Right cardiac atrium (tissue), 5 donors: ENCODE measurements at regions not wholly inside any gene's neighbourhood (a gene's known extent, or its start where the extent isn't known, plus 50 kb on each side); places are given as distances from the start of the nearest gene placed in this dataset.

Source experiments
- ATAC-seq, 2 donors: fragments of 200-7000 bp; cut with Tn5 transposase; one replicate each; pipeline versions ENCODE4 v1.8.0 to v1.9.1; 2020; ENCODE audit warnings: moderate library complexity in 2 of 2, mild to moderate bottlenecking in 1 of 2
- DNase-seq, 3 donors: peaks; one replicate each; pipeline ENCODE4 v3.0.0-alpha.2; 2020
- H3K27ac ChIP-seq: one replicate; pipeline ENCODE4 v1.5.1; 2013; ENCODE audit warnings: mild to moderate bottlenecking, low read length, control low read depth, moderate library complexity
- H3K27me3 ChIP-seq: one replicate; pipeline ENCODE4 v1.6.1; 2013; ENCODE audit not compliant: control insufficient read depth, insufficient read depth
- H3K4me1 ChIP-seq: one replicate; pipeline ENCODE4 v1.6.1; 2013; ENCODE audit warnings: low read length; ENCODE audit not compliant: control insufficient read depth, insufficient read depth
- H3K4me3 ChIP-seq: one replicate; pipeline ENCODE4 v1.5.1; 2013; ENCODE audit warnings: low read length, control low read depth
- H3K9me3 ChIP-seq: one replicate; pipeline ENCODE4 v1.6.1; 2013; ENCODE audit warnings: low read length; ENCODE audit not compliant: control insufficient read depth
- WGBS: extraction: QIAGEN DNeasy Blood & Tissue Kit; methylation state at CpG from one replicate; pipeline ENCODE4 v1.1.7; 2013; 5-methylcytosine and 5-hydroxymethylcytosine counted together
- intact Hi-C, 4 donors: fragments of 100-400 bp; cut with DNase I; formaldehyde crosslinking; loops; one replicate each; pipeline versions ENCODE4 v1.11.0 to v1.14.0; 2022 to 2023
- donor health status: healthy with polysubstance abuse.
- donor health status: DM: no; HTN: yes; CAD: no.
- donor health status: DM: no; HTN: no; CAD: no.
- donor health status: DM: no; HTN: yes; CAD: no; lungs with severe emphysema.
- donor health status: DM: yes; HTN: yes; CAD: no.

DNA sequence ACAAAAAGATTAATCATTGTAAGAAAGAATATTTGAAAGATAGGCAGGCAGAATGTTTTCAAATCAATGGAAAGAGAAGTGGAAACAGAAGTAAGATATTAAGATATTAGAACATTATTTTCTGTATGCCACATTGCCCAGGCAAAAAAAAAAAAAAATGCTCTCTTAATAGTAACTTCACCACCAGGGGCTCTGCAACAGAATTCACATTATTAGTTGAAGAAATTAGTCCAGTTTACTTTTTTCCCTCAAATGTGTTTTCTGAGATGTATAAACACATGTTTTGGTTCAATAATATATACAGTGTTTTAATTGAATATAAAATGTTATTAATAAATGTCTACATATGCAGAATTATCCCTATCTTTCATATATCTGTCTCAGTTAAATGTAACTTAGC is 78.0 kb upstream of the ADAD1 start:
- Histone ChIP-seq H3K27me3 (no peaks in the 10 kb centered on the region), H3K27ac (no peak overlapping the region), H3K4me1 (no peaks in the 10 kb centered on the region), H3K9me3 (no peaks in the 10 kb centered on the region), H3K4me3 (no peak overlapping the region)
- intact Hi-C loops = no loop called here
- DNase-seq (no peak), ATAC-seq (no peak)

DNA sequence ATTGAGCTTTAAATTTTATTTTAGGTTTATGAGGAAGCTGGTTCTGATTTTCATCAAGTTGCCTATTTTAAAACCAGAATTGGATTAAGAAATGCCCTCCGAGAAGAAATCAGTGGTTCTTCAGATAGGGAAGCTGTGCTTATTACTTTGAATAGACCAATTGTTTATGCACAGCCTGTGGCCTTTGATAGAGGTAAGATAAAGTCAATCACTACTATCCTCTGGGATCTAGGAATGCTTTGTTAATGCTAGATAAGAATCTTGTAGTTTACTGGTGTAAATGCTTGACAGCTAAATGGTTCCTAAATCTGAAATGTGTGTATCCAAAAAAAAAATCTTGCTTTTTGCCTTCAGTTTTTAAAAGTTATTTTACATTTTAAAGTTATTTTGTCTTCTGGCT is 73.0 kb upstream of the ADAD1 start:
- 42% methylated on average over 1 of the region's 1 CpG for WGBS
- no peak for ATAC-seq
- Histone ChIP-seq H3K27ac (no peak overlapping the region), H3K4me3 (no peak overlapping the region), H3K4me1 (no peaks in the 10 kb centered on the region), H3K9me3 (no peaks in the 10 kb centered on the region), H3K27me3 (no peaks in the 10 kb centered on the region)
- no peak for DNase-seq
- intact Hi-C loops = no loop called here

DNA sequence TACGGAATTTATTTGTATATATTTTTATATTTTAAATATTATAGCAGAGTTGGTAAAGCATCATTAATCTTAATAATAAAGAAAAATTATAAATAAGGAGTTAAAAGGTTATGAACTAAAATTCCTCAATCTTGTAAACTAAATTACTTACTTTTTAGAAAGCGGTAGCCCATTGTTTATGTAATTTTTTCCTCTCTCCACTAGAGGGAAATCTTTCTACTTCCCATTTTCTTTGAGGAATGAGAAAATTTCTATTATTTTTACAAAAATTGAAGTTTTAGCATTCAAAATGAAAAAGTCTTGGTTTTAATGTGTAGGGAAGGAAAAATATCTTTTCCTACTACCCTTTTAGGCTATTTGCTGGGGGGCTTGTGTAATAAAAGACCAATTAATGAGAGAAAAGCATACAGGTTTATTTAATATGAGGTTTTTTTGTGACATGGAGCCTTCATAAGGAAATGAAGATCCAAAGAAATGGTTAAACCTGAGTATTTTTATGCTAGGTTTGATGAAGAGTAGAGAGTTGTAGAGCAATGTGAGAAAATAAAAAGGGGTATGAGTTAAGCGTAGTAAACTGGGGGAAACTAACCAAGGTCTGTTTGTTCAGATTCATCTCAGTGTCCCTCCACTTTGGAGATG is 68.7 kb upstream of the ADAD1 start:
- H3K4me1 ChIP-seq = no peaks in the 10 kb centered on the region
- WGBS = 79% methylated on average over 3 of the region's 3 CpGs
- no peak overlapping the region for H3K4me3 ChIP-seq
- H3K27me3 ChIP-seq = no peaks in the 10 kb centered on the region
- no peak overlapping the region for H3K27ac ChIP-seq
- DNase-seq (no peak), ATAC-seq (no peak)
- H3K9me3 ChIP-seq = no peaks in the 10 kb centered on the region
- intact Hi-C loops = no loop called here

DNA sequence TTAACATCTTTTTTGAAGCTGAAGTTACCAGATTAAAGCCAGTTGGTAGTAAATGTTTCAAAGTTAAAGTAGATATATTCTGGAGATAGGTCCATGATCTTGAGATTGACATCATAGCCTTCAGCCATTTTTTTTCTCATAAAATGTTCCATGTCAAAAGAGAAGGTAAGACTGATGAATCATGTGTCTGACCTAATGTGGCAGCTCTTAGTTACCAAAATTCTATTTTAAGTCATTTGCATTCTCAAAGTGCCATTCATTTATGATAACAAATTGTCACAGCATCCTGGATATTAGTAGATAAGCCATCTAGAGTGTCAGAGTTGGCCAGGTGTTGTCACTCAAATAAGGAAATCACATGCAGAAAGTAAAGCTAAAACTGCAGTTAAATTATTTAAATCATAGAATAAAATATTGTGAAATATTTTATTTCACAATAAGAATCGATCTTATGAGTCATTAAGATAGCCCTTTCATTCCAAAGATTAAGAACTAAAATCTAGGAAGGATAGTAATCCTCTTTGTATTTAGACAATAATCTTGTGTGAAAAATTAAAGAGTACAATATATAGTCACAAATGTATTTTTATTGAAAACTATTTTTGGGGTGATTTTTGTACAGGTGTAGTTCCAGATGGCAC is 65.7 kb upstream of the ADAD1 start:
- H3K9me3 ChIP-seq = no peaks in the 10 kb centered on the region
- no peaks in the 10 kb centered on the region for H3K4me1 ChIP-seq
- no peak overlapping the region for H3K27ac ChIP-seq
- WGBS = 86% methylated on average over 1 of the region's 1 CpG
- no peak for ATAC-seq
- intact Hi-C loops = no loop called here
- DNase-seq = no peak
- H3K4me3 ChIP-seq = no peak overlapping the region
- H3K27me3 ChIP-seq = no peaks in the 10 kb centered on the region

DNA sequence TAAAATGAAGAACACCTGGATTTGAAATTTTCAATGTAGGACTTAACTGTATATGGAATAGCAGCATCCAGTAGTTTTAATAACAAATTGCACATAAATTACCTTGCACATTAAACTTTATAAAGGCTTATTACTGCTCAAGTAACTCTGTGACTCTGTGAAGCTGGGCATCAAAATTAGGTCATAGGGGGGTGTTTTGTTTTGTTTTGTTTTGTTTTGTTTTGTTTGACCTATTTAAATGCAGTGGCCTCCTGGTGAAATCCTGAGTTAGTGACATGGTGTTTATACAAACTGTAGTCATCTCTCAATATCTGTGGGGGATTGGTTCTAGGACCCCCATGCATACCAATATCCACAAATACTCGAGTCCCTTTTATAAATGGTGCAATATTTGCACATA is 51.9 kb upstream of the ADAD1 start:
- no peak overlapping the region for H3K4me3 ChIP-seq
- H3K27ac ChIP-seq = no peak overlapping the region
- WGBS = 95% methylated on average over 1 of the region's 1 CpG
- H3K4me1 ChIP-seq = no peaks in the 10 kb centered on the region
- H3K9me3 ChIP-seq = no peaks in the 10 kb centered on the region
- intact Hi-C loops = no loop called here
- DNase-seq (no peak), ATAC-seq (no peak)
- no peaks in the 10 kb centered on the region for H3K27me3 ChIP-seq

DNA sequence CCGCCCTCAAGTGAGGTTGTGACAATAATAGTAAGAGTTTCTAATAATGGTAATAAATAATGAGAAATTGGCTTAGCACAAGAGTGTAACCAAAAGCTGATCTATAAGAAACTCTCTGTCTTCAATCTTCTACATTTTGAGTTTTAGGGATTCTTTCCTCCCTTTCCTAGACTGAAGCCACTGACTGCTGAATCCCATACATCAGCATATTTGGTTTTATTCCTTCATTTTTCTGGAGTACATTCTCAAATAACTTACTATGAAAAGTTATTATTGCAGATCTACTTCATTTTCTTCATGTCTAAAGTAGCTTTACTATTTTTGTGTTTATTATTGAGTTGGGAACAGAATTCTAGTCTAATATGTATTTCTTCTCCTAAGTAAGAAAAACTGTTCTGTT is 49.9 kb upstream of the ADAD1 start:
- H3K4me3 ChIP-seq = no peak overlapping the region
- H3K9me3 ChIP-seq = no peaks in the 10 kb centered on the region
- ATAC-seq (no peak), DNase-seq (no peak)
- no peak overlapping the region for H3K27ac ChIP-seq
- H3K4me1 ChIP-seq = no peaks in the 10 kb centered on the region
- 97% methylated on average over 1 of the region's 1 CpG for WGBS
- intact Hi-C loops = no loop called here
- H3K27me3 ChIP-seq = no peaks in the 10 kb centered on the region
